ENCODE measurements at regions not wholly inside any gene's neighbourhood (a gene's known extent, or its start where the extent isn't known, plus 50 kb on each side); places are given as distances from the start of the nearest gene placed in this dataset.

- TF ChIP-seq CTCF (IDR thresholded peaks at IDR 0.05; ENCODE audit: insufficient read depth, low read depth, low read length, missing control alignments), result no peak
- no peak for DNase-seq (ENCODE audit: low read depth)
- H3K4me3 ChIP-seq (ENCODE audit: low read depth, low read length), result no peak overlapping the region
Observed at GRCh38 chr6:113487489-113488058, 369.6 kb upstream of the MARCKS start.

- no peak for TF ChIP-seq CTCF (IDR thresholded peaks at IDR 0.05; ENCODE audit: insufficient read depth, low read depth, low read length, missing control alignments)
Observed at GRCh38 chr6:113488061-113488460, 369.1 kb upstream of the MARCKS start.

GRCh38 chr6:113488812-113489685 is 368.1 kb upstream of the MARCKS start:
- H3K4me3 ChIP-seq (ENCODE audit: low read depth, low read length), result no peak overlapping the region
- TF ChIP-seq CTCF (IDR thresholded peaks at IDR 0.05; ENCODE audit: insufficient read depth, low read depth, low read length, missing control alignments), result peak; percentile 16
- no peak for DNase-seq (ENCODE audit: low read depth)

More at GRCh38 chr6:113488061-113488460, 369.1 kb upstream of the MARCKS start:
- no peak for DNase-seq (ENCODE audit: low read depth)
- H3K4me3 ChIP-seq (ENCODE audit: low read depth, low read length), result no peak overlapping the region

- TF ChIP-seq CTCF (IDR thresholded peaks at IDR 0.05; ENCODE audit: insufficient read depth, low read depth, low read length, missing control alignments), result no peak
Observed at GRCh38 chr6:113489952-113490746, 367.0 kb upstream of the MARCKS start.

GRCh38 chr6:113491376-113491775 is 365.8 kb upstream of the MARCKS start:
- no peak for DNase-seq (ENCODE audit: low read depth)
- H3K4me3 ChIP-seq (ENCODE audit: low read depth, low read length), result no peak overlapping the region
- TF ChIP-seq CTCF (IDR thresholded peaks at IDR 0.05; ENCODE audit: insufficient read depth, low read depth, low read length, missing control alignments), result no peak

More at GRCh38 chr6:113489952-113490746, 367.0 kb upstream of the MARCKS start:
- DNase-seq (ENCODE audit: low read depth), result no peak
- no peak overlapping the region for H3K4me3 ChIP-seq (ENCODE audit: low read depth, low read length)

GRCh38 chr6:113493991-113494390 is 363.2 kb upstream of the MARCKS start:
- no peak for TF ChIP-seq CTCF (IDR thresholded peaks at IDR 0.05; ENCODE audit: insufficient read depth, low read depth, low read length, missing control alignments)
- H3K4me3 ChIP-seq (ENCODE audit: low read depth, low read length), result no peak overlapping the region
- DNase-seq (ENCODE audit: low read depth), result no peak

Data from GM12865 (cell line).